IPS-18a (cell line): ENCODE measurements at regions not wholly inside any gene's neighbourhood (a gene's known extent, or its start where the extent isn't known, plus 50 kb on each side); places are given as distances from the start of the nearest gene placed in this dataset.

Experiments
- H3K27ac ChIP-seq: one replicate; pipeline ENCODE4 v1.5.1; 2013; ENCODE audit warnings: low read length
- H3K27me3 ChIP-seq: one replicate; pipeline ENCODE4 v1.6.1; 2013; ENCODE audit warnings: mild to moderate bottlenecking, low read length; ENCODE audit not compliant: control insufficient read depth, insufficient read depth
- H3K36me3 ChIP-seq: one replicate; pipeline ENCODE4 v1.6.1; 2013; ENCODE audit warnings: low read depth, low read length; ENCODE audit not compliant: control insufficient read depth
- H3K4me1 ChIP-seq: one replicate; pipeline ENCODE4 v1.6.1; 2013; ENCODE audit warnings: low read depth, low read length; ENCODE audit not compliant: control insufficient read depth
- H3K4me3 ChIP-seq: one replicate; pipeline ENCODE4 v1.5.1; 2013; ENCODE audit warnings: low read length
- H3K9ac ChIP-seq: one replicate; pipeline ENCODE4 v1.6.1; 2013; ENCODE audit warnings: mild to moderate bottlenecking, low read length, moderate library complexity
- H3K9me3 ChIP-seq: one replicate; pipeline ENCODE4 v1.6.1; 2013; ENCODE audit warnings: low read depth, low read length; ENCODE audit not compliant: control insufficient read depth

DNA sequence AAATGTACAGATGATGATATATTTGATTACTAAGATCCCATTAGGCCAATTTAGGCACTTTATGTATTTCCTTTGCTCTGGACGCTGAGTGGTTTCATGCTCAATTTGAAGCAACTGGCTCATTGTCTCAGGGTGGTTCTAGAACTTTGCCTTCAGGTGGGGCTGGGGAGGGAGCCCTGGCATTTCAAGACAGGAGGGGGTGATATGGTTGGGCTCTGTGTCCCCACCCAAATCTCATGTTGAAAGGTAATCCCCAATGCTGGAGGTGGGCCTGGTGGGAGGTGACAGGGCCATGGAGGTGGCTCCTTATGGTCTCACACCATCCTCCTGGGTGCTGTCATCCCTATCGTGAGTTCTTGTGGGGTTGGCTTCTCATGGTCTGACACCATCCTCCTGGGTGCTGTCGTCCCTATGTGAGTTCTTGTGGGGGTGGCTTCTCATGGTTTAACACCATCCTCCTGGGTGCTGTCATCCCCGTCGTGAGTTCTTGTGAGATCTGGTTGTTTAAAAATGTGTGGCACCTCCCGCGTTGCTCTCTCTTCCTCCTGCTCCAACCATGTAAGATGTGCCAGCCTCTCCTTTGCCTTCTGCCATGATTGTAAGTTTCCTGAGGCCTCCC is 151.5 kb upstream of the KLF6 start:
- no peak overlapping the region for H3K4me3 ChIP-seq
- no peak overlapping the region for H3K9ac ChIP-seq
- H3K27me3 ChIP-seq = no peaks in the 10 kb centered on the region
- no peaks in the 10 kb centered on the region for H3K4me1 ChIP-seq
- H3K27ac ChIP-seq = no peak overlapping the region
- H3K36me3 ChIP-seq = no peaks in the 10 kb centered on the region
- no peaks in the 10 kb centered on the region for H3K9me3 ChIP-seq

DNA sequence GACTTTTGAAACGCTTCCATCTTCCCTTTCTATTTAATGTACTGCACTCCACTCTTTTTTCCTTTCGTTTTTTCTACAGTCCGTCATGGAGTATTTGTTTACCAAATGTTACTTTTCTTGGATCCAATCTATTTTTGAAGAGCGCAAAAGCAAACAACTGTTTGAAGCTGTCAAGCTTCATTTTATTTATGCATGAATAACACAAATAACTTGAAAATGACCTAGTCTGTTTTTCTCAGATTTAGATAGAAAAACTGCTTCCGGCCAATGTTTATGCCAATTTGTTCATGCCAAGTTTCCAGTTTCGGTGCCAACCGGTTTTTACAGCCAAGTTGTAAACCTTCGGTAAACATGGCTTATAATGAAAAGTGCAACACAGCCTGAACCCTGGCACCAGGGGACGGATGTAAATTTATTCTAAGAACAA is 150.9 kb upstream of the KLF6 start:
- no peak overlapping the region for H3K9ac ChIP-seq
- H3K27ac ChIP-seq = no peak overlapping the region
- H3K4me1 ChIP-seq = no peaks in the 10 kb centered on the region
- H3K36me3 ChIP-seq = no peaks in the 10 kb centered on the region
- no peak overlapping the region for H3K4me3 ChIP-seq
- H3K9me3 ChIP-seq = no peaks in the 10 kb centered on the region
- H3K27me3 ChIP-seq = no peaks in the 10 kb centered on the region

DNA sequence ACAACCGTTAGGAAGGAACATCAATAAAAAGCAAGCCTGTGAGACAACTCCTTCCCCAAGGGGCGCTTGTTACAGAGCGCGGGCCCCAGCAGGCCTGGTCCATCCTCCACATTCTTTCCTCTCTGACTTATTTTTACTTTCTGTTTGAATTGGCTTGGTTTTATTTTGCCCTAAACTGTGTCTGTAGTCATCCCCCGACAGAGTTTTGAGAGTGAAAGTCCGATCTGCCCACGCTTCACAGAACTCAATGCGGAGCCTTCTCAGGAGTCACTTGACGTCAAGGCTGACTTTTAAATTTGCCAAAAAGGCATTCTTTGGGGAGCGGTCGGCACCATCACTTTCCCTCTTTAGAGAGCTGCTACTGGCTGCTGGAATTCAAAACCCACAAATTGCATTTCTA is 150.1 kb upstream of the KLF6 start:
- H3K27ac ChIP-seq = no peak overlapping the region
- H3K9me3 ChIP-seq = no peaks in the 10 kb centered on the region
- no peaks in the 10 kb centered on the region for H3K36me3 ChIP-seq
- H3K9ac ChIP-seq = no peak overlapping the region
- no peaks in the 10 kb centered on the region for H3K27me3 ChIP-seq
- no peaks in the 10 kb centered on the region for H3K4me1 ChIP-seq
- H3K4me3 ChIP-seq = no peak overlapping the region

GRCh38 chr10:3933733-3934132 is 148.7 kb upstream of the KLF6 start:
- Histone ChIP-seq H3K4me1 (no peaks in the 10 kb centered on the region), H3K36me3 (no peaks in the 10 kb centered on the region), H3K27me3 (no peaks in the 10 kb centered on the region), H3K27ac (no peak overlapping the region), H3K9ac (no peak overlapping the region), H3K9me3 (no peaks in the 10 kb centered on the region), H3K4me3 (no peak overlapping the region)

- Histone ChIP-seq H3K4me1 (no peaks in the 10 kb centered on the region), H3K4me3 (no peak overlapping the region), H3K27me3 (no peaks in the 10 kb centered on the region), H3K9ac (no peak overlapping the region), H3K9me3 (no peaks in the 10 kb centered on the region), H3K36me3 (no peaks in the 10 kb centered on the region), H3K27ac (no peak overlapping the region)
Measured at GRCh38 chr10:3932597-3933375, 147.8 kb upstream of the KLF6 start.

GRCh38 chr10:3931901-3932300 is 146.9 kb upstream of the KLF6 start:
- H3K36me3 ChIP-seq = no peaks in the 10 kb centered on the region
- H3K27ac ChIP-seq = no peak overlapping the region
- H3K4me3 ChIP-seq = no peak overlapping the region
- H3K9ac ChIP-seq = no peak overlapping the region
- no peaks in the 10 kb centered on the region for H3K9me3 ChIP-seq
- H3K4me1 ChIP-seq = no peaks in the 10 kb centered on the region
- H3K27me3 ChIP-seq = no peaks in the 10 kb centered on the region

- H3K4me1 ChIP-seq = no peaks in the 10 kb centered on the region
- H3K4me3 ChIP-seq = no peak overlapping the region
- no peaks in the 10 kb centered on the region for H3K27me3 ChIP-seq
- H3K9me3 ChIP-seq = no peaks in the 10 kb centered on the region
- no peak overlapping the region for H3K9ac ChIP-seq
- H3K36me3 ChIP-seq = no peaks in the 10 kb centered on the region
- H3K27ac ChIP-seq = no peak overlapping the region
Measured at GRCh38 chr10:3931224-3931623, 146.2 kb upstream of the KLF6 start.

DNA sequence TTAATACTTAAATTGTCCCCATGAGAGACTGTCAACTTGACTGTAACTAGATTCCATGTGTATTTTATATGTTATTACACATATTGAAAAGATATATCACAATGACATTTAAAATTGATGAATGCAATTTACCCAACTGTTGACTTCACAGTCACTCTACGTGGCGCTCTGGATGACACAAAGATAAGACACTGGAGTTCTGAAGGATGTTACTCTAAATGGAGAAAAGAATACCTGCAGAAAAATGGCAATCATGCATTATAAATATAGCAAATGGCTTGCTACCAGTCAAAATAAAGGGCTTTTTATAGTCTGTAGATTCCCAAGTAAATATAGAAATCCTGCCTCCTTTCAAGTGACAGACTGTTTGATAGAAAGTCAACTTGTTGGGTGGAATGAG is 143.6 kb upstream of the KLF6 start:
- Histone ChIP-seq H3K4me3 (no peak overlapping the region), H3K9ac (no peak overlapping the region), H3K4me1 (no peaks in the 10 kb centered on the region), H3K27me3 (no peaks in the 10 kb centered on the region), H3K27ac (no peak overlapping the region), H3K36me3 (no peaks in the 10 kb centered on the region), H3K9me3 (no peaks in the 10 kb centered on the region)

DNA sequence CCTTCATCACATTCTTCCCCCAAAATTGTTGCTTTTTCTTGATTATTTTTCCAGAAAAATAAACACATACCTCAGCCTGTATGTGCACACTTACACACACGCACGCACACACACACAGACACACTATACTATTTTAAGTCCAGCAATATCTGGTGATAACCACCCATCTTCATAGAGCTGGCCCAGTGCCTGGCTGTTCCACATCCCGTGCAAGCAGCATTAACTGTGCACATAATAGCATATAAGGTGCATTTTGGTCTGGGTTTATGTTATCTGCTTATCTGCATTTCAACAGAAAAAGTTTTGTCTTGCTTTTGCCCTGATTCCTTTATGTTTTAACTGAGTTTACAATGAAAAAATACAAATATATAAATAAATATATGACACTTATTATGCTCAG is 143.1 kb upstream of the KLF6 start:
- no peak overlapping the region for H3K9ac ChIP-seq
- H3K4me3 ChIP-seq = no peak overlapping the region
- H3K27ac ChIP-seq = no peak overlapping the region
- H3K36me3 ChIP-seq = no peaks in the 10 kb centered on the region
- no peaks in the 10 kb centered on the region for H3K27me3 ChIP-seq
- no peaks in the 10 kb centered on the region for H3K4me1 ChIP-seq
- H3K9me3 ChIP-seq = no peaks in the 10 kb centered on the region

- Histone ChIP-seq H3K27me3 (no peaks in the 10 kb centered on the region), H3K4me1 (no peaks in the 10 kb centered on the region), H3K36me3 (no peaks in the 10 kb centered on the region), H3K9ac (no peak overlapping the region), H3K9me3 (no peaks in the 10 kb centered on the region), H3K27ac (no peak overlapping the region), H3K4me3 (no peak overlapping the region)
Measured at GRCh38 chr10:3926675-3927525, 141.9 kb upstream of the KLF6 start.

GRCh38 chr10:3926258-3926657 is 141.2 kb upstream of the KLF6 start:
- no peaks in the 10 kb centered on the region for H3K9me3 ChIP-seq
- H3K4me3 ChIP-seq = no peak overlapping the region
- no peak overlapping the region for H3K9ac ChIP-seq
- H3K4me1 ChIP-seq = no peaks in the 10 kb centered on the region
- H3K27me3 ChIP-seq = no peaks in the 10 kb centered on the region
- no peak overlapping the region for H3K27ac ChIP-seq
- no peaks in the 10 kb centered on the region for H3K36me3 ChIP-seq
